NCI-H226 (cell line): ENCODE measurements at regions not wholly inside any gene's neighbourhood (a gene's known extent, or its start where the extent isn't known, plus 50 kb on each side); places are given as distances from the start of the nearest gene placed in this dataset.
A peak's percentile ranks its signal among the peaks of the same experiment; 100 is the strongest.

Experiments
- DNase-seq: peaks from one replicate; pipeline ENCODE4 v3.0.0-alpha.2; 2015

GRCh38 chr9:88772575-88772974 is 218.7 kb upstream of the S1PR3 start:
- DNase-seq = no peak

GRCh38 chr9:88773126-88773525 is 218.1 kb upstream of the S1PR3 start:
- no peak for DNase-seq

DNA sequence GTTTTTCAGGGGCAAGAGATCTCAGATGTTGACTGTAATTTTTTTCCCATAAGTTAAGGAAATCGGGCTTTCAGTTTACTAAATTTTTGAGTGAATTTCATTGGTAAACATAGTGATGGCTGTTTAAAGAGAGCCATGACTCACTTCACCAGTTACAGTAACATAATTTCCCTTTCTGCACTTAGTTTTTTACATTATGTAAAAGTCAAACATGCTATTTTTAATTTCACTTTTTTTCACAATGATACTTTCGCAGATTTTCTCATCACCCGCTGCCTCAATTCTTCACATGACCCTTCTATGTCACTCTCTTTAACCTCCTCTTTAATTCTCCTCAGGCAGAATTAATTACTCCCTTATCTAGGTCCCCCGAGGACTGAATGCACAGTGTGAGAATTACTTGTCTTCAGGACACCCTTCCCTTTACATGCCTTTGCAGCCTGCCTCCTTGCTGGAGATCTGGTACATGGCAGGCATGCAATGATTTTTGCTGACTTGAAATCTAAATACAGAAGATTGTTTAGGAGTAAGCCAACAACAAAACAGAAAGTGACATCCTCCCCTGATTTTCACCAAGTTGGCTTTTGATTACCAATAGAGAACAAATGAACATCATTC is 217.5 kb upstream of the S1PR3 start:
- peak; percentile 29 for DNase-seq

DNA sequence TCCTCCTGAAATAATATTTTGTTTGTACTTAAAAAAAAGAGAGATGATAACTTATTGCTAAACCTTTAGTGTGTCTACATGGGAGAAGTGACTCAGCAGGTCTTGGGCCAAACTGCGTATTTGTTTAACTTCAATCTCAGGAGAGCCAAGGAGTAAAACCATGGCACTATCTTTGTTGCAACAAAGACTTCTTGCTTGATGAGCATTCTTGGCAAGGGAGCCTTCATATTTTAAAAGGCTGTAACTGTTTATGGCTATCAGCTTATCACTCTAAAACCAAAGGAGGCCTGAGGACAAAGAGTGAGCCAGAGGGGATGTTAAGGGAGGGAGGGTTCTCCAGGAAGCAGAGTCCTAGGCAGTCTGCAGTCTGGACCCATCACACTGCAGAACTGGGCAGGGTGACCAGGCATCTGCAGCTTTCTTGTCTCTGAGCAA is 216.2 kb upstream of the S1PR3 start:
- DNase-seq = peak; percentile 98

DNA sequence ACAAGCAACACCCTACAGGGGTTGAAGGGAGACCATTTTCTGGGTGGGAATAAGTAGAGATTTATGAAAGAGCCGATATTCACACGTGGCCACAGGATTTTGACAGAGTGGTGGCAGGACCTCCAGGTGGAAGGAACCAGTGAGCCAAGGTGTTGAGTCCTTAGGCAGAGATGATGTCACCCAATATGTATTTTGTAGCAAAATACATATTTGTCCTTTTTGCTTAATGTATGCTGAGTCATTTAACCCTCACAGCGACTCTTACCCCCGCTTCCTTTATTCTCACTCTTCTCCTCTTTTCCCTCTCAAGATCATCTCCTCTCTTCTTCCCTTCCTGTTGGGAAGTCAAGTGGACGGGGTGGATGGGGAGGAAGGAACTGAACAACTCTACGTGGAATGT is 215.7 kb upstream of the S1PR3 start:
- DNase-seq = no peak

DNA sequence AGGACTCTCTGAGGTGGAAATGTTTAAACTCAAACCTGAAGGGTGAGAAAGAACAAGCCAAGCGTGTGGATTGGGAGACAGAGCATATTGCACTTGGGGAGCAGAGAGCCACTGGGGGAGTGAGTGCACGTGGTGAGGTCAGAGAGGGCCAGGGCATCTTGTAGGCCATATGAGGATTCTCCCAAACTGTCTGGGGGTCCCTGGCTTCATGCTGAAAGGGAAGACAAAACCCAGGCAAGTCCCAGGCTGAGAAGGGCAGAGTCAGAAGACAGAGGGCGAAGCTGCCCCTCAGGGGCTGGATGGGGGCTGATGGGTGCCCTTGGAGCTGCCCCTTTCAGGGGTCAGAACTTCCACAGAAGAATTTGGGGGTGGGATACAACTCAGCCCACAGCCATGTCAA is 215.3 kb upstream of the S1PR3 start:
- no peak for DNase-seq

DNA sequence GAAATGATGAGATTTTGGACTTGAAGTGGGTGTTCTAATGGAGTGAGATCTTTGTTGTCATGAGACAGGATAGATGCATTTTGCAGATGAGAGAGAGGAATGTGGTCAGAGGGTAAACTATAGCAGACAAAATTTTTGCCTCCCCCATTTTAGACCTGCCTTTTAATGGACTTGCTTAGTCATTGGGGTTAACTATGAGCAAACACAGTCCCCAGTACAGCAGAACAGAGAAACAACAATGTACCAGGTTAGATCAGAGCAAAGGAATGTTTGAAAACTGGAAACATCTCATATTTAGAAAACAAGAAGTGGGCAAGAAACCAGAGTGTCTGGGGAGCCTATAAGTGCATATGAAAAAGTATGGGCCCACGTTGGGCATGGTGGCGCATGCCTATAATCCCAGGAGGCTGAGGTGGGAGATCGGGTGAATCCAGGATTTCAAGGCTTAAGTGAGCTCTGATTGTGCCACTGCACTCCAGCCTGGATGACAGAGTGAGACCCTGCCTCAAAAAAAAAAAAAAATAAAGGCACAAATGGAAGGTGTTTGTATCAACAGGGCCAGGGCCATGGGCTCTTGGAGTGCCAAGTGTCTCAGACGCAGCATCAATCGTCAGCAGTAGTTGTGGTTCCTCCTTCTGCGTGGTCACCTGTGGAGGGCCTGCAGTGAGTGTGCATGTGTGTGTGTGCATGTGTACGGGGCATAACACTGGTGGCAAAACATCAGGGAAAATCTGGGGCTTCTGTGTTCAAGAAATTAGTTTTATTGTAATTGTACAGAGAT is 214.4 kb upstream of the S1PR3 start:
- peak; percentile 86 for DNase-seq

DNA sequence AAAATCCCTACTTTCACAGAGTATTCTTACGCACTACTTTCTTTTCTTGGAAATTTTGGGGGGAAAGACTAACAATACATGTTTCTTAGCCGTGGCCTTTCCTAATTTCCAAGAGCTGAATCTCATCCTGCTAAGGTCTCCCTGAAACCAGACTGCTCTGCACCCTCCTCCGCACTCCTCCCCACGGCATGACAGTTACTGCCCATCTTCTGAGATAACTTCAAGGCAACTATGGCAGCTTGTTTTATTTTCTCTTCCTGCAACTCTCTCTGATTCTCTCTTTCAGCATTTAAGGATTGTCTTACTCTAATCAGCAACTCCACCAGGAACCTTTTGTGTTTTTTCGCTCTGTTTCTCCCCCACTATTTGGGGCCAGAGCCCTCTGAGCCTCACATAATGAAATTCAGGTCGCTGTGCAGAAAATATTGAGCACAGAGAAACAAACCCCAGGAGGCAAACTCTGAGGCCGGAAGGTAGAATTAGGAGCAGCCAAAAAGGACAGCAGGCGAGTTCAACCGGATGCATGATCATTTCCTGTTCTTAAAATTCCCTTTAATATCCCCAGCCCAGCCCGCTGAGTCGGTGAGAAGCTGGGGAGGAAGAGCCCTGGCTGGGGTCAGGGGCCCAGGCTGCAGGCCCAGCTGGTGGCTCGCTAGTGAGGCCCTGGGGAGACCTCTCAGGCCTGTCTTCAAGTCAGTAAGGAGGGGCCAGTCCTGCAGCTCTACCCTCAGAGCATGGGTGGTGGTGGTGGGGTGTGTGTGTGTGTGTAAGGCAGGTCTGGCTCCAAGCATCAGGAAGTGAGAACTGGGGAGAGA is 213.6 kb upstream of the S1PR3 start:
- DNase-seq = peak; percentile 48

DNA sequence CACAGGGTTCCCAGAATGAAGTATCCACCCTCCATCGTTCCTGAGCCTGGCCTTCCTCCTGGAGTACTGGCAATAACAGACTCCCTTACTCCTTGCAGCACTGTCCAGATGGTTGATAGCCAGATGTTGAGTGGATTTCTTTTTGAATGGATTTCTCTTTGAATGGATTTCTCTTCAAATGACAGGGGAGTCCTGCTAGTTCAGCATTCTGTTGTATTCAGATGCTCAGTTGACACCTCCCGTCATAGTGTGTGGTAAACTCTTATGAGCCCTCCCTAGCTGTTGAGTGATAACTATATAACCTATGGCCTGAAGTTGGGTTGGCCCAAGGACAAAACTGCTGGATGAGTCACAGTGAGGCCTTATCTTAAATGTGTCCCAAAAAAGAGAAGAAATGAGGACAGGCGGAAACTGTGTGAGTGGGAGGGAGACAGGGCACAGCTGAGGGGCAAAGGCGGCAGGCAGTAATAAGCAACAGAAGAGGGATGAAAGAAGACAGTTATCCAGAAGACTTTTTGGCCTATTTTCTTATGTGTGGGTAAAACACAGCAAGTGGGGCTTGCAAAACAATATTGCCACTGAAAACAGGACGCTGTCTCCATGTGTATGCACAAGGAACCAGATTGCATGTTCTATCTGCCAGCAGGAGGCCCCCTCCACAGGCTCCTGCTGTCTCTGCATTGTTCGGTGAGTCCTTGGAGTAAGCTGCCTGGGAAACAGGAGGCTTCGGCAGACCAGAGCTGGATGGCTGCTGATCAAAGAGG is 209.5 kb upstream of the S1PR3 start:
- peak; percentile 57 for DNase-seq

DNA sequence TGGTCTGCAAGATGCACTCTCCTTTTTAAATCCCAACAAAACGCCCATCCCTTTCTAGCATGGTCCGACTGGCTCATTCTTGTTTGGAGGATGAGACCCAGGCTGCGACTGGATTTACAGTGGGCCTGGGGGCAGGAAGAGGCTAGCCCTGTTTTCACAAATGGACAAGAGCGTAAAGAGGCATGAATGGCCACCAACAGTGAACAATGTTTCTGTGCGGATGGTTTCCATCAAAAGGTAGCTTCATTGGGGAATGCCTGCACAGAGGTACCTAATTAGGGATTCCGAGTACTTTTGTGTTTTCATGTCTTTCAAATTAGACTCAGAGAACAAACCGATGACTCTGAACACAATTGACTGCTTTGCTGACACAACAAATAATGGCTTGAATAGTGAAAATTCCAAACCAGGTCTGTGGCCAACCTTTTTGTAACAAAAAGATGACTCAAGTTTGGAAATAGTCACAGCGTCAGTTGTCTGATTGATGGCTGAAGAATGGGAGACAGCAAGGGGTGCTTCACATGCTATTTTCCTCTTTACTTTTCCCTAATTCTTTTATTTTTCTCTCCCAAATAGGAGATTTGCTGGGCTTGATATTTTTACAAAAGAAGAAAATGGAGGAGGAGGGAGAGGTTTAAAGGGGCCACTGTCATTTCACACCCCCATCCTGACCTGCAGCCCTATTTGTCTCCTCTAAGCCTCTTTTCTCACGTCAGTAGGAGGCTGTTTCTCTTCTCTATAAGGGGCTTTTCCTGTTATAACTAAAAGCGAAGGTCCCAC is 208.1 kb upstream of the S1PR3 start:
- DNase-seq = no peak

DNA sequence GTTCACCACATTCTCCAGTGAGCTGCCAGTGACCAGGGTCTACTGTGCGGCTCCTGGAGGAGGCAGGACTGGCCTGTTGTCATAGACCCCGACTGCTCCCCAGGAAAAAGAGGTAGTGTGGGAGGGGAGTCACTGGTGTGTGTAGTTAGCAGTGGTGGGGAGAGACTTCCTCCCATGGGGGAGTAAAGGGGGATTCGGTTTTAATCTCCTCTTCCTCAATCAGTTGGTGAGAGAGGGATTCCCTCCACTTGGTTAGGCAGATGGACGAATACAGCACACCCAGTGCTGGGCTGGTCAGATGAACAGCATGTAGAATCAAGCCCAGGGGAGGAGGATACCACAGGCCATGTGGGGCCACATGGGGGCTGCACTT is 207.6 kb upstream of the S1PR3 start:
- no peak for DNase-seq

DNA sequence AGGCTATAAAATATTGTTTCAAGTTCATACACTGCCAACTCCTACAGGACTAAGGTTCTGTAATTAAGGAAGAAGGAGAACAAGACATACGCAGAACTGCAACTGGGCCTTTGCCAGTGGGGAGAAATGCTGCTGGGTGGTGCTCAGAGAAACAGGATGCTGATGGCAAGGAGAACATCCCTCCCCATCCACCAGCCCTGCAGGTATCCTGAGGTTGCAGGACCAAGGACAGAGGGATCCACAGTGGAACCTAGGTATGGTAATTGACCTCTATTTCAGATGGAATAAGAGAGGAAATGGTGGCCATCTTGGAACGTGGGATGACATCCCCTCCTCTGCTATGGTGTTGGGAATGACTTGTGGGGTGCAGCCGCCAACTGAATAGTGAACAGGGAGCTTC is 206.3 kb upstream of the S1PR3 start:
- no peak for DNase-seq

- no peak for DNase-seq
Observed at GRCh38 chr9:88786291-88787079, 204.8 kb upstream of the S1PR3 start.

GRCh38 chr9:88789785-88790184 is 201.5 kb upstream of the S1PR3 start:
- DNase-seq = peak; percentile 92

GRCh38 chr9:88791105-88791805 is 200.0 kb upstream of the S1PR3 start:
- peak; percentile 94 for DNase-seq

DNA sequence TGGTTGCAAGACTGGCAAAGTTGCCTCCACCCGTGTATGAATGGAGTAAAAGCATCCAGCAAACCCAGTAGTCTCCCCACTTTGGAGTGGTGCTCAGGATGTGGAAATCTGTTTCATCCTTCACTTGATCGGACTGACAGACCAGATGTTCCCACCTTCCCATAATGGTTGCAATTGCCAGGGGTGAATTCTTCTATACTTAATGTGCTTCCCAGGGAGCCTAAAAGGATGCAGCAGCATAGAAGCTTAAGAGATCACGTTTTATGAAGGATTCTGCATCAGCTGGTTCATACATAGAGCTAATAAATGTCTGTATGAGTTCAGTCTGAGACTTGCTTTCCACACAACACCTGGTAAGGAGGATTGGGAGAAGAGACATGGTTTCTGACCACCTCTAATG is 198.8 kb upstream of the S1PR3 start:
- no peak for DNase-seq

DNA sequence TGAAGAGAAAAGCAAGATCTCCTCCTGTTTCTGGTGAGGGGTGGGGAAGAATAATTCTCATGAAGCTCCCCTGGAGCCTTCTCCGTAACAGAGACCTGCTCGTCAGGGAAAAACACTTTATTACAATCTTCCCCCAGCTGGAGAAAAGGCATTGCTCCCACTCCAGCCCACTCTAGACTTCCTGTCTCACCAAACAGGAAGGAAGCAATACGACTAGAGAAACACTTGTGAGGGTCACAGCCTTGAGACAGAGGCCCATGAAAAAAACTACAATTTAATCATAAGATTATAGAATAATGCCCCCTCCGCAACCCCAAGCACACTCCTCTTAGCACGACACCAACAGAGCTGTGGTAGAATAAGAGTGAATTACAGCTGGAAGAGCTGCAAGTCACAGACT is 197.2 kb upstream of the S1PR3 start:
- no peak for DNase-seq

DNA sequence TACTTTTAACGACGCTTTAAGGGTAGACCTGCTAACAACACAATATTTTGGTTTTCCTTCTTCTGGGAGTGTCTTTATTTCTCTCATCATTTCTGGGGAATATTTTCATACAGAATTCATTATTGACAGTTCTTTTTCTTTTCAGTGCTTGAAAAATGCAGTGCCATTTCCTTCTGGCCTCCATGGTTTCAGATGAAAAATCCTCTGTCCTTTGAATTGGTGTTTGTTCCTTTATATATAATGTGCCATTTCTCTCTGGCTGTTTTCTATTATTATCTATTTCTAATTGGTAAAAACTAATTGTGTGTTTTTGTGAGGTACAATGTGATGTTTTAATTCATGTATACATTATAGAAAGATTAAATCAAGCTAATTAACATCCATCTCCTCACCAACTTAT is 194.3 kb upstream of the S1PR3 start:
- no peak for DNase-seq

DNA sequence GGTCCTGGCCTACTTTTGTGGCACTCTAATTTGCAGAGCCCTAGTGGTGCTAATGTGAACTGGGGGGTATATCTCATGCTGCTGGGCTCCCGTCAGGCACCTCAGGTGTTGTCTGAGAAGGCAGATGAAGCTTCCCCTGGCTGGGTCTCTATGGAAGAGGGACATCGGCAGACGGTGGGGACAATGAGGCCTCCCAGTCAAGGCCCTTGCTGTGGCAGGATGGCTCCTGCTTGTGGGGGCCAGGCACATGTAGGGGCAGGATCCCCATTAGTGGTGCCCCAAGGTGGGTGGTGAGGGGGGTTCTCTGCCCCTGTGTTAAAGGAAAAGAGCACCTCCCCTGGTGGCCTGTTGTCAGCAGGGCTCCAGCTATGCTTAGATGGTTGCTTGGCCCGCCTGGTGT is 192.8 kb upstream of the S1PR3 start:
- no peak for DNase-seq

GRCh38 chr9:88799541-88800328 is 191.5 kb upstream of the S1PR3 start:
- DNase-seq = no peak
